ENCODE measurements at regions not wholly inside any gene's neighbourhood (a gene's known extent, or its start where the extent isn't known, plus 50 kb on each side); places are given as distances from the start of the nearest gene placed in this dataset.
"Not testable (repeated sequence)": the region's sequence is repeated elsewhere in the genome, so short reads cannot be mapped to it uniquely, and the experiment has no call there.

DNA sequence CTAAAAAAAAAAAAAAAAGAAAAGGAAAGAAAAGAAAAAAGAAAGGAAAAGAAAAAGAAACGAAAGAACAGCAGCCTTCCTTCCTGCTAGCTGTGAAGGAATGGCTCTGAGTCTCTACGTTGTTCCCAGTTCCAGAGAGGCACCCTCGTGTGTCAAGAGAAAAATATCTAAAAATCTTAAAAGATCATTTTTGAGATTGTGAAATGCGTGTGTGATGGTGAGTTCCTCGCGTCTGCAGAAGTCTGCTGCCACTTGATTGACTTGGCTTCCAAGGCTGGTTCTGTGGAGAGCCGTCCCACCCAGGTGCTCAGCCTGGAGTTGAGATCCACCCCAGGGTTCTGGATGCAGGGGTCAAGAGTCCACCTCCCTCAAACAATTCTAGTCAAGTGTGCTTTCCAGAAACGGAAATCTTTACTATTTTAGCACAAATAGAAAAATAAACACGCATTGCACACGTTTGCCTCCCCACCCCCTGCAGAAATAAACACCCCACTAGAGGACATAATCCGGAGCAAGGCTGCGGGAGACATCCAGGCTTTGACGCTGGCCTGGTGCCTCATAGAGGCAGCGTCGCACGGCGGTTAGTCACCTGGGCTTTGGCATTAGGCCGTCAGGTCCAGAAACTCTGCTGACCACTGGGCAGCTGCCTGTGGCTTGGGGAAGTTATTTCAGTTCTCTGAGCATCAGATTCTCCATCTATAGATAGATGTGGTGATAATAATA lies 265.4 kb downstream of the FAM43A start:
- no peak for DNase-seq (ENCODE audit: extremely low spot score)
- no peaks in the 10 kb centered on the region for H3K36me3 ChIP-seq (ENCODE audit: insufficient read depth)
- H3K4me3 ChIP-seq (ENCODE audit: low read depth, low read length) = no peak overlapping the region
- H3K27ac ChIP-seq (ENCODE audit: low read depth) = no peak overlapping the region
- 75% methylated on average over 18 of the region's 18 CpGs for WGBS
- H3K4me1 ChIP-seq (ENCODE audit: insufficient read depth) = no peaks in the 10 kb centered on the region

DNA sequence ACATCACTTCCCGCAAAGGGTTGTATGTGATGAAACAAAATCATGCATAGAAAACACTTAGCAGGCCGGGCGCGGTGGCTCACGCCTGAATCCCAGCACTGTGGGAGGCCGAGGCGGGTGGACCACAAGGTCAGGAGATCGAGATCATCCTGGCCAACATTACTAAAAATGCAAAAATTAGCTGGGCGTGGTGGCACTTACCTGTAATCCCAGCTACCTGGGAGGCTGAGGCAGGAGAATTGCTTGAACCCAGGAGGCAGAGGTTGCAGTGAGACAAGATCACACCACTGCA lies 265.9 kb downstream of the FAM43A start:
- not testable (repeated sequence) for DNase-seq (ENCODE audit: extremely low spot score); H3K4me3 ChIP-seq (ENCODE audit: low read depth, low read length); H3K36me3 ChIP-seq (ENCODE audit: insufficient read depth); H3K4me1 ChIP-seq (ENCODE audit: insufficient read depth); H3K27ac ChIP-seq (ENCODE audit: low read depth)
- WGBS = 88% methylated on average over 9 of the region's 9 CpGs

DNA sequence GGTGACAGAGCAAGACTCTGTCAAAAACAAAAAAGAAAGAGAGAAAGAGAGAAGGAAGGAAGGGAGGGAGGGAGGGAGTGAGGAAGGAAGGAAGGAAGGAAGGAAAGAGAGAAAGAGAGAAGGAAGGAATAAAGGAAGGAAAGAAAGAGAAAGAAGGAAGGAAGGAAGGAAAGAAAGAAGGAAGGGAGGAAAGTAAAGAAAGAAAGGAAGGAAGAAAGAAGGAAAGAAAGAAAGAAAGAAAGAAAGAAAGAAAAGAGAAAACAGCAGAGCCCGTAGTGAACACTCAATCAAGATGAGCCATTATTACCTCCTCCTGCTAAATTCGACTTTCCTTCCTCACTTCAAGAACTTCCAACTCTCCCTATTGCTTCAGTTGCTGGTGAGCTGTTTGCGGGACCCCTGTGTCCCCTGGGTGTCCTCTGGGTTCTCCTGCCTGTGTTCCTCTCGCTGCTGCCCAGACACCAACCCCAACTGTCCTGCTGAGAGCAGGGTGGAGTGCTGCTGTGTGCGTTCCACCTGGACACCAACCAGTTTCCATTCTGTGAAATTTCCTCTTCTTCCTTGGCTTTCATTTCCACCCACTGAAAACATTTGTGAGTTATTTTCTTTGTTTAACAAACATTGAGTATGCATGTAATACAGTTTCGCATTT lies 266.4 kb downstream of the FAM43A start:
- Histone ChIP-seq H3K27ac (ENCODE audit: low read depth) (no peak overlapping the region), H3K4me3 (ENCODE audit: low read depth, low read length) (no peak overlapping the region), H3K4me1 (ENCODE audit: insufficient read depth) (no peaks in the 10 kb centered on the region), H3K36me3 (ENCODE audit: insufficient read depth) (no peaks in the 10 kb centered on the region)
- no peak for DNase-seq (ENCODE audit: extremely low spot score)
- 64% methylated on average over 6 of the region's 6 CpGs for WGBS

DNA sequence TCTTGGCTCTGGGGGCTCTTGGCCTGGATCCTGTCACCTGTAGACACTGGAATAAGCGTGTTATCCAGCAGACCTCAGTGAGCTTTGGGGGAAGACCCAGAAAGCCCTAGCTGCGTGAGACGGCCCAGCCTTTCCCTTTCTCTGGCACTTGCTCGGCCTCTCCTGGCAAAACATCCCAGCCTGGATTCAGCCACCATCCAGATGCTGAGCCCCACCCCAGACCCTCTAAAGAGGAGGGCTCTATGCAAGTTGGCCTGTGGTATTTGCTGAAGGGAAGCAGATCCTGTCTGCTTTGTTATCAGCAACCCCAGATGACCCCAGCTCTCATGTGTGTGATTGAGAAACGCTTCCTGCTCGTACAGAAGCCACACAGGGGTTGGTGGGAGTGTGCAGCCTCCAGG lies 267.2 kb downstream of the FAM43A start:
- no peak for DNase-seq (ENCODE audit: extremely low spot score)
- 48% methylated on average over 6 of the region's 6 CpGs for WGBS
- Histone ChIP-seq H3K36me3 (ENCODE audit: insufficient read depth) (no peaks in the 10 kb centered on the region), H3K4me3 (ENCODE audit: low read depth, low read length) (no peak overlapping the region), H3K4me1 (ENCODE audit: insufficient read depth) (no peaks in the 10 kb centered on the region), H3K27ac (ENCODE audit: low read depth) (no peak overlapping the region)

DNA sequence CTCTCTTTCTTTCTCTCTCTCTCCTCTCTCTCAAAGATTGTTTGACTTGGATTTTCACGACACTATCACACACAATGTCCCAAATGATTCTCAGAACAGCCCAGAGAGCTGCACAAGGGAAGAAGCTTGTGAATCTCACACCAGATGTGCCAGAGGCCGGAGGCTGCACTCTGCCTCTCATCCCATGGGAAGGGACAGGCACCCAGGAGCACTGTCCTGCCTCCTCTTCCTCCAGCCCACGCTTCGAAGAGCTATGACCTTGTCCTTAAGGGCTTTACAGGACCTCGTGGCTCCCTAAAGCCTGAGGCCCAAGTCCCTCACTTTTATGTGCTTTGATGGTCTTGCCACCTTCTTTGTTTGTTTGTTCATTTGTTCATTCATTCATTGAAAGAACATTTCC lies 267.6 kb downstream of the FAM43A start:
- Histone ChIP-seq H3K36me3 (ENCODE audit: insufficient read depth) (no peaks in the 10 kb centered on the region), H3K27ac (ENCODE audit: low read depth) (no peak overlapping the region), H3K4me1 (ENCODE audit: insufficient read depth) (no peaks in the 10 kb centered on the region), H3K4me3 (ENCODE audit: low read depth, low read length) (no peak overlapping the region)
- DNase-seq (ENCODE audit: extremely low spot score) = no peak
- WGBS = 90% methylated on average over 5 of the region's 5 CpGs

DNA sequence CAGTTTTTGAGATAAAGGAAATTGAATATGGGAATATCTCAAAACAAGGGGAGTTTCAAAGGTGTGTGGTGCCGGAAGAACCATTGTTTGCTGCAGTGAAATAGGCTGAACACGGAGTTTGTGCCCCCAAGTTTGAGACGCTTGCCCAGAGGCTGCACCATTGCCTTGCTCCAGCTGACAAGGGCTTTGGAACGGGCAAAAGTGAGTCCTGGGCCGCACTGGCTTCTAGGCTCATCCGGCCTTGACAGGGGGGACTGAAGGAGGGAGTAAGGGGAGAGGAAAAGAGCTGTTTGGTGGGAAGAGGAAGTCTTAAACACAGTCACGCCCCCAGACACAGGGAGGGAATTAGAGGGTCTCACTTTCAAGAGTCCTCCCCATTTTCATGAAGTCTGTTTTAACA lies 269.9 kb downstream of the FAM43A start:
- Histone ChIP-seq H3K27ac (ENCODE audit: low read depth) (no peak overlapping the region), H3K36me3 (ENCODE audit: insufficient read depth) (no peaks in the 10 kb centered on the region), H3K4me3 (ENCODE audit: low read depth, low read length) (no peak overlapping the region), H3K4me1 (ENCODE audit: insufficient read depth) (no peaks in the 10 kb centered on the region)
- no peak for DNase-seq (ENCODE audit: extremely low spot score)
- 96% methylated on average over 7 of the region's 7 CpGs for WGBS

DNA sequence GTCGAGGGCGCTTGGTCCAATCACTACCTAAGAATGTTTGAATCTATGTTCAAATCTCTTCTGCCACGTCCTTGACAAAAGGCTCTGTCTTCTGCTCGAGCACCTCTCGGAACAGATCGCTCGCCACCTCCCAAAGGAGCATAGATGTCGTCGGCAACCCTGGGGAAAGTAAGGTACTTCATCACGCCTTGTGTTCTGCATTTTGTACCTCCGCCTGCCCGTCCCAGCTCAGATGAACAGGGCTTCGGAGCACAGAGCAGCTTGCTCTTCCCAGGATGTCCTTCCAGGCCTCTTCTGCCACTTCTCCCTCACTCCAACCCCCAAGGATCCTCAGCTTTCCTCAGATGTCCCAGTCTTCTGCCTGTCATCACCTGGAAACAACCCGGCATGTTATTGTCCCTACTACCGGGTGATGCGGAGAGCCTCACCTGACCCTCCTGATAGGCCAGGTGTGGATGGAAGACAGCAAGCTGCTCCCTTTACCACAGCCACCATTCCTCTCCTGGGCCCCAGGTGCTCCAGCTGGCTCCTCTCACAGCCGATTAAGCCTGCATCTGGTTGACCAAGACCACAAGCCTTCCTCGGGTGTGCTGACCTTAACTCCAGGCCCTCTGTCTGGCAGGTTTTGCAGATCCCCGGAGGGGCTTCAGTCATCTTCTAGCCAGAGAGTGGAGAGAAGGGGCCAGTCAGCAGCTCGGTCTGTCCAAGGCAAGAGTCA lies 270.5 kb downstream of the FAM43A start:
- DNase-seq (ENCODE audit: extremely low spot score) = no peak

DNA sequence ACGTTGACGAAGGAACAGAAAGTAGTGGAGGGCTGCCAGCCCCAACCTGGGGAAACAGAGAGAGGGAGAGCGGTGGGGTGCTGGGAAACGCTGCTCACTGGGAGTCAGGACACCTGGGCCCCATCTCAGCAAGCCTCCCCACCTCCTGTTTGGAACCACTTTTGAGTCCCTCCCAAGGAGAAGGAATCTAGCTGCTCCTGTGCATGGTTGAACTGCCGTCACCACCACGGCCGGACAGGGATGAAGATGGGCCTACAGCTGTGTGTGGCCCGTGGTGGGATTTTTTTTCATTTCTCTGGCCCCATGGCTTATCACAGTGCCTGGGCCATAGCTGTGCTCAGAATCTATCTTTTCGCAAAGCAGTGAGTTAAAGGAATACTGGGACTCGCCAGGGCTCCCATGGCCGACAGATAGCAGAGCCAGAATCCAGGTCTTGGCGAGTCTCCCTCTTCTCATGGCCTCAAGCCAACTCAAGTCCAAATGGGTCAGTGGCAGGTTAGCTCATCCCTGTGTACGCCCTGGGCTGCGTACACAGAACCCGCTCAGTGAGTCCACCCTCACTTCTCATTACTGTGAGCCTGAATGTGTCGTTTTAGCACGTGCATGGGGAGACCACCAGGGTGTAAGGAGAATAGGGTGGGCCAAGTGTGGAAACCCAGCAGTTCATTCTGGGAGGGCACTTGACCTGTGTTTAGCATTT lies 271.2 kb downstream of the FAM43A start:
- no peak for DNase-seq (ENCODE audit: extremely low spot score)
- no peak overlapping the region for H3K27ac ChIP-seq (ENCODE audit: low read depth)
- no peaks in the 10 kb centered on the region for H3K36me3 ChIP-seq (ENCODE audit: insufficient read depth)
- no peaks in the 10 kb centered on the region for H3K4me1 ChIP-seq (ENCODE audit: insufficient read depth)
- no peak overlapping the region for H3K4me3 ChIP-seq (ENCODE audit: low read depth, low read length)
- WGBS = 71% methylated on average over 17 of the region's 17 CpGs

More for the DNA sequence above, 270.5 kb downstream of the FAM43A start:
- Histone ChIP-seq H3K36me3 (ENCODE audit: insufficient read depth) (no peaks in the 10 kb centered on the region), H3K4me3 (ENCODE audit: low read depth, low read length) (no peak overlapping the region), H3K4me1 (ENCODE audit: insufficient read depth) (no peaks in the 10 kb centered on the region), H3K27ac (ENCODE audit: low read depth) (no peak overlapping the region)
- WGBS = 84% methylated on average over 20 of the region's 20 CpGs

DNA sequence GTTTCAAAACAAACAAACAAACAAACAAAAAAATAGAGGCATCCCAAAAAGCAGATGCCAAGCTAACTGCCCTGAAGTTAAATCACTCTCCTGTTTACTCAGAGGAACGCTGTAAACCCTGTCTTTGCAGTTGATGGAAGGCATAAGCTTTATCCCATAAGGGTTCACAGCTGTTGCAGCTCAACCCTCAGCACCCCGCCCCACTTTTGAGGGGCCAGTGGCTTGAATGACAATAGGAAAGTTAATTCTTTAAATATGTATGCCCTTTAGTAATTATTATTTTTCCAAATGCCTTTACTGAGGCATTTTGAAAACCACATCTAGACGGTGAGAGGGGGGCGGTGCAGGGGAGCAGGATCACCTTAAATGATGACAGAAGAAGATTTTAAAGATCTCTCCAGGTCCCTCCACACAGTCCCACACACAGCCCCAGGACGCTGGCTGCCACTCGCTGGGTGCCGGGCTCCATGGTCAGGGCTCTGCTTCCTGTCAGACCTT lies 272.1 kb downstream of the FAM43A start:
- WGBS = 75% methylated on average over 7 of the region's 7 CpGs

DNA sequence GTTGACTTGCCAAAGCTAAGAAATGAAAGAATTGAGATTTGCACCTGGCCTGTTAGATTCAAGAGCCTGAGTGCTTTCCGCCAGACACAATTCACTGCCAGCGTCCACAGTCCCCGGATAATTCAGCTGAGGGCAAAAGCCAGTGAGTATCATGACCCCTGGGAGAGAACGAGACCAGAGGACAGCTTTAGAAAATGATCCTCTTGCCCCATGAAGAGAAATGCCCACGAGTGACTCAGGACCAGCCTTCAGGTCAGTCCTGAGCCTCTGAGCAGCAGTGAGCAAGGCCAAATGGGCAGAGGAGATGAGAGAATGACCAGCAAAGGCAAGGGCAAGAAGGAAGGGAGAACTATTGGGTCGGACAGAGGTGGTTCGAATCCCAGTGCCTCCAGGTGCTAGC lies 273.5 kb downstream of the FAM43A start:
- 85% methylated on average over 7 of the region's 7 CpGs for WGBS
- no peak for DNase-seq (ENCODE audit: extremely low spot score)
- no peak overlapping the region for H3K27ac ChIP-seq (ENCODE audit: low read depth)

More for the DNA sequence above, 272.1 kb downstream of the FAM43A start:
- no peak for DNase-seq (ENCODE audit: extremely low spot score)
- H3K27ac ChIP-seq (ENCODE audit: low read depth) = no peak overlapping the region
- no peaks in the 10 kb centered on the region for H3K36me3 ChIP-seq (ENCODE audit: insufficient read depth)
- H3K4me3 ChIP-seq (ENCODE audit: low read depth, low read length) = no peak overlapping the region
- H3K4me1 ChIP-seq (ENCODE audit: insufficient read depth) = no peaks in the 10 kb centered on the region

DNA sequence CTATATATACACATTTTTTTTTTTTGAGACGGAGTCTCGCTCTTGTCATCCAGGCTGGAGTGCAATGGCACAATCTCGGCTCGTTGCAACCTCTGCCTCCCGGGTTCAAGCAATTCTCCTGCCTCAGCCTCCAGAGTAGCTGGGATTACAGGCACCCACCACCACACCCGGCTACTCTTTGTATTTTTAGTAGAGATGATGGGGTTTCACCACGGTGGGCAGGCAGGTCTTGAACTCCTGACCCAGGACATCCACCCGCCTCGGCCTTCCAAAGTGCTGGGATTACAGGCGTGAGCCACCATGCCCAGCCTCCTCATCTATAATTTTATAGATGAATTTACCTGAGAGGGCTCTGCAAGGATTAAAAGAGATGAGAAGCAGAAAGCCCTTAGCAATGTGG lies 274.0 kb downstream of the FAM43A start:
- not testable (repeated sequence) for H3K4me3 ChIP-seq (ENCODE audit: low read depth, low read length); H3K27ac ChIP-seq (ENCODE audit: low read depth); H3K4me1 ChIP-seq (ENCODE audit: insufficient read depth); DNase-seq (ENCODE audit: extremely low spot score); H3K36me3 ChIP-seq (ENCODE audit: insufficient read depth)
- 90% methylated on average over 10 of the region's 10 CpGs for whole genome bisulfite sequencing

More for the DNA sequence above, 273.5 kb downstream of the FAM43A start:
- H3K4me1 ChIP-seq (ENCODE audit: insufficient read depth) = no peaks in the 10 kb centered on the region
- H3K36me3 ChIP-seq (ENCODE audit: insufficient read depth) = no peaks in the 10 kb centered on the region
- H3K4me3 ChIP-seq (ENCODE audit: low read depth, low read length) = no peak overlapping the region

DNA sequence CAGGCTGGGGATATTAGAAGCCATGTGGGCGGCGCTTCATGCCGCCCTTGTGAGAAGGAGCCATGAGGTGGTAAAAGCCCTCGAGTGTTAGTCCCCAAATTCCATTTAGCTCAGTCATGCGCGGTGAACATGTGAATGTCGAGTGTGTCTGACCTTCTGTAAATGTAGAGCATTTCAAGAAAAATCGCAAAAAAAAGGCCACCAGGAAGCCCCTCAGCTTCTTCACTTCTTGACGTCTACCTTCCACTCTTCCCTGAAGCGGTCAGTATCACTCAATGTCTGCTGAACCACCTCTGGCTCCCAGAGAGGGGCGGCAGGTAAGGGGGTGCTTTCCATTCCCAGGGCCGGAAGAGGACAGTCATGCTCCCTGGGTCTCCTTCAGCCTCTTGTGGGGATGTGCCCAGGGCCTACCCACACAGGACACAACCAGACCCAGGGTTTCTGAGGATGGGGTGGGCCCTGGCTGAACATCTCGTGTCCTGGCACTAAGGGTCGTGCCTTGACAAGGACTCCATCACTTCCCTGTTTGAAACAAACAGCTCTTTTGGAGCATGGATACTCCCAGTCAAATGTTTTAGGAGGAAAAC lies 274.9 kb downstream of the FAM43A start:
- 88% methylated on average over 14 of the region's 14 CpGs for WGBS
- DNase-seq (ENCODE audit: extremely low spot score) = no peak
- H3K27ac ChIP-seq (ENCODE audit: low read depth) = no peak overlapping the region
- H3K4me3 ChIP-seq (ENCODE audit: low read depth, low read length) = no peak overlapping the region
- no peaks in the 10 kb centered on the region for H3K4me1 ChIP-seq (ENCODE audit: insufficient read depth)
- no peaks in the 10 kb centered on the region for H3K36me3 ChIP-seq (ENCODE audit: insufficient read depth)

DNA sequence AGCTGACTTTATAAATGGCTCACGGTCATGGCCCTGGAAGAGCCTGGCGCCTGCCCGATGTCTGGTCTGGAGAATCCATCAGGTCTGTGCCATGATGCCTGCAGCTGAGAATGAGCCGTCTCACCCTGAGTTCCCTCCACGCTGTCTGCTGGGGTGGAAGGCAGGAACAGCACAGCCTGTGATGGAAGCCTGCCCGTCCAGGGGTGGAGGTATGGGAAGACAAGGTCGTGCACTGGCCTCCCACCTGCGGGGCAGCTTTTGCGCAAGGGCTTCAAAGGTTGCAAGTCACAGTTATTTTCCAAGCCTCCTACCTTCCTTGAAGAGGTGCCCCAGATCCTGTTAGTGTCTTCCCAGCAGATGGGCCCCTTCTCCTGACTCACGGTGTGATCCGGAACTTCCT lies 275.5 kb downstream of the FAM43A start:
- DNase-seq (ENCODE audit: extremely low spot score) = no peak
- 94% methylated on average over 11 of the region's 11 CpGs for WGBS
- no peaks in the 10 kb centered on the region for H3K4me1 ChIP-seq (ENCODE audit: insufficient read depth)
- H3K4me3 ChIP-seq (ENCODE audit: low read depth, low read length) = no peak overlapping the region
- no peaks in the 10 kb centered on the region for H3K36me3 ChIP-seq (ENCODE audit: insufficient read depth)
- no peak overlapping the region for H3K27ac ChIP-seq (ENCODE audit: low read depth)

Data from urinary bladder (tissue), 3 donors.